GM12878 (cell line): ENCODE measurements at regions not wholly inside any gene's neighbourhood (a gene's known extent, or its start where the extent isn't known, plus 50 kb on each side); places are given as distances from the start of the nearest gene placed in this dataset.

ENCODE experiments used
- ATAC-seq: fragments of 200-7000 bp; cut with Tn5 transposase; 3 replicates; pipeline ENCODE4 v1.9.1; 2020; ENCODE audit warnings: mild to moderate bottlenecking, moderate library complexity
- BruUV-seq: library from RNA; stranded (reverse); fragments of 400-500 nt; replicated peaks from 2 replicates; lab custom pipeline; 2021; lab: Mats Ljungman, UMichigan
- CTCF ChIA-PET: fragments of 300-600 bp; sonication (Branson Sonifier 250); formaldehyde crosslinking; extraction: SDS; loops from one replicate; lab custom pipeline; 2021; ENCODE audit warnings: inconsistent platforms; lab: Yijun Ruan, JAX
- POLR2A ChIA-PET: fragments of 350-600 bp; formaldehyde crosslinking; extraction: SDS; loops from one replicate; lab custom pipeline; 2021; ENCODE audit warnings: inconsistent platforms; lab: Charles Lee
- RAD21 ChIA-PET: fragments of 300-600 bp; sonication (Branson Sonifier 250); formaldehyde crosslinking; loops from one replicate; lab custom pipeline; 2023; ENCODE audit warnings: antibody characterized with exemption; ENCODE audit not compliant: unreplicated experiment; lab: Charles Lee
- SMC1A ChIA-PET: fragments of 300-600 bp; sonication (Branson Sonifier 250); formaldehyde crosslinking; loops from one replicate; lab custom pipeline; 2023; ENCODE audit not compliant: unreplicated experiment, uncharacterized antibody; lab: Charles Lee
- DNase-seq: peaks from one replicate; pipeline ENCODE4 v3.0.0-alpha.2; 2011; ENCODE audit warnings: low read depth, low spot score
- FAIRE-seq: peaks from 3 replicates; lab custom pipeline; 2011; peaks lifted over from hg19 to GRCh38; lab: Jason Lieb, UNC
- H2AFZ ChIP-seq: 2 replicates; pipeline ENCODE4 v1.6.0; 2011; ENCODE audit warnings: low read depth, low read length, control low read depth; ENCODE audit not compliant: control insufficient read depth
- H3K27ac ChIP-seq: 2 replicates; pipeline ENCODE4 v1.5.1; 2011; ENCODE audit warnings: control low read depth; ENCODE audit not compliant: control insufficient read depth, insufficient read depth
- H3K27me3 ChIP-seq, 2 experiments: replicated peaks in 1 of 2; 2 replicates each; pipeline versions ENCODE4 v1.6.0 to v1.6.1; 2011; ENCODE audit warnings: low read length in 1 of 2; ENCODE audit not compliant: control insufficient read depth in 2 of 2, insufficient read depth in 2 of 2
- H3K36me3 ChIP-seq, 2 experiments: 2 replicates each; pipeline ENCODE4 v1.5.1; 2011; ENCODE audit warnings: low read length in 1 of 2; ENCODE audit not compliant: control insufficient read depth in 2 of 2, insufficient read depth in 2 of 2
- H3K4me1 ChIP-seq: 2 replicates; pipeline ENCODE4 v1.6.1; 2011; ENCODE audit warnings: mild to moderate bottlenecking, low read length, moderate library complexity, mixed read lengths; ENCODE audit not compliant: control insufficient read depth, insufficient read depth
- H3K4me2 ChIP-seq: 2 replicates; pipeline ENCODE4 v1.6.0; 2011; ENCODE audit warnings: control low read depth; ENCODE audit not compliant: control insufficient read depth, insufficient read depth
- H3K4me3 ChIP-seq: fragments of 200-600 bp; sonication (generic); 2 replicates; pipeline ENCODE4 v1.5.1; 2016
- H3K79me2 ChIP-seq: 2 replicates; pipeline ENCODE4 v1.6.0; 2011; ENCODE audit warnings: low read length; ENCODE audit not compliant: control insufficient read depth, insufficient read depth
- H3K9ac ChIP-seq: 2 replicates; pipeline ENCODE4 v1.8.0; 2011; ENCODE audit warnings: low read length, control low read depth, mixed read lengths; ENCODE audit not compliant: control insufficient read depth, insufficient read depth
- H3K9me3 ChIP-seq: replicated peaks from 3 replicates; pipeline ENCODE4 v1.5.1; 2011; ENCODE audit warnings: mild to moderate bottlenecking, low read length; ENCODE audit not compliant: control insufficient read depth, insufficient read depth
- H4K20me1 ChIP-seq: 2 replicates; pipeline ENCODE4 v1.6.0; 2011; ENCODE audit not compliant: control insufficient read depth, insufficient read depth
- EED ChIP-seq: sonication (generic); IDR thresholded peaks from 2 replicates; pipeline ENCODE4 v1.6.1; 2016; ENCODE audit warnings: antibody characterized with exemption, low read depth
- PBX3 ChIP-seq: IDR thresholded peaks from 2 replicates; pipeline ENCODE4 v1.6.1; 2011; ENCODE audit warnings: mild to moderate bottlenecking, low read depth, low read length, moderate library complexity; ENCODE audit not compliant: insufficient replicate concordance
- ZBTB11 ChIP-seq: fragments of 450-650 bp; formaldehyde crosslinking; IDR thresholded peaks from 2 replicates; pipeline ENCODE4 v1.5.0; 2022; ENCODE audit warnings: mild to moderate bottlenecking, missing genetic modification characterization
- WGBS: methylation state at CpG from one replicate; pipeline ENCODE4 v1.1.6; 2016; ENCODE audit warnings: low lambda C conversion rate; ENCODE audit not compliant: insufficient replicate concordance, insufficient coverage; ENCODE audit errors: missing lambda C conversion rate; 5-methylcytosine and 5-hydroxymethylcytosine counted together
- in situ Hi-C: fragments of 300-500 bp; cut with MboI; formaldehyde crosslinking; loops from 9 replicates; pipeline ENCODE4 v1.14.3; 2018; ENCODE audit warnings: mixed read lengths
- intact Hi-C: fragments of 100-400 bp; cut with micrococcal nuclease; formaldehyde crosslinking; loops from one replicate; pipeline ENCODE4 v1.14.2; 2022; ENCODE audit not compliant: unreplicated experiment
- TF ChIP-seq, protein P1 (sequence below): fragments of 450-650 bp; IDR thresholded peaks from 2 replicates; pipeline ENCODE4 v1.6.1; 2018; ENCODE audit warnings: mild to moderate bottlenecking, low read depth, moderate library complexity; ENCODE audit not compliant: partially characterized antibody

- no peak for TF ChIP-seq ZBTB11
- no peak for TF ChIP-seq EED
- no peak for TF ChIP-seq PBX3
Measured at GRCh38 chr2:151024696-151025251, 236.9 kb downstream of the RBM43 start (continued).

DNA sequence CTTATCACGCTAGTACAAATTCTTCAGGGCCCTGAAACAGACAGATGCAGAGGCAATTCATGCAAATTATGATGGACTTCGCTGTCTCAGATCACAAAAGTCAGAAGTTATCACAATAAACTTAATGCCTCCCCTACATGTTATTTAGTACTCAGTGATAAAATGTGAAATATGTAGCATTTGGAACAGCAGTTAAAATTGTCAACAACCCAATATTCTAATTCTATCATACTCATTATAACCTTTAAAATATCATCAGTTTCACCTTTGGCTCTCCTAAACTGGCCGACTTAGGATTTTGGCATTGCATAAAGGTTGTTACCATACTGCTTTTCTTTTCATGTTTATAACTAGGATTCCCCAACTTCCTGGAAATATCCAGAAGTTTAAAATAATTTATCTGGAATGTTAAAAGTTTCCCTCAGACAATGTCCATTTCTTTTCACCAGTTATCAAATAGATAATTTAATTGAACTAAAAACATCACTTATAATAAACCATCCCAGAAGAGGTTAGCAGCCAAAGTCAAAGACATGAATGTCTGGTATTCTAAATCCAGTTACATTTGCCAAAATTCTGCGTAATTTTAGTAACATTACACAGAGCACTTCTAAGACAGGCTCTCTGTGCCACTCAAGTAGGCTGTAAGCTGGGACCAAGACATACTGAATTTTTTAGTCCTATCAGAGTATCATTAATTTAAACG, 239.8 kb downstream of the RBM43 start:
- Histone ChIP-seq H3K4me1 (no peaks in the 10 kb centered on the region), H3K4me3 (no peak overlapping the region), H3K27ac (no peak overlapping the region), H3K27me3 (no peaks in the 10 kb centered on the region), H3K79me2 (no peaks in the 10 kb centered on the region), H3K9me3 (no peaks in the 10 kb centered on the region), H3K36me3 (no peaks in the 10 kb centered on the region), H2AFZ (no peak overlapping the region), H3K4me2 (no peak overlapping the region), H4K20me1 (no peaks in the 10 kb centered on the region), H3K9ac (no peak overlapping the region)
- no peak for DNase-seq
- 21% methylated on average over 5 of the region's 5 CpGs for WGBS
- ChIA-PET SMC1A (no interaction called here), POLR2A (no interaction called here), RAD21 (no interaction called here), CTCF (interaction anchor here (1.6 kb wide), 1 partner anchor 10 kb away, joined by 3 read pairs; no protein-coding TSS in a partner anchor)
- FAIRE-seq: no peak
- no TSS peak for BruUV-seq
- TF ChIP-seq, protein P1, sequence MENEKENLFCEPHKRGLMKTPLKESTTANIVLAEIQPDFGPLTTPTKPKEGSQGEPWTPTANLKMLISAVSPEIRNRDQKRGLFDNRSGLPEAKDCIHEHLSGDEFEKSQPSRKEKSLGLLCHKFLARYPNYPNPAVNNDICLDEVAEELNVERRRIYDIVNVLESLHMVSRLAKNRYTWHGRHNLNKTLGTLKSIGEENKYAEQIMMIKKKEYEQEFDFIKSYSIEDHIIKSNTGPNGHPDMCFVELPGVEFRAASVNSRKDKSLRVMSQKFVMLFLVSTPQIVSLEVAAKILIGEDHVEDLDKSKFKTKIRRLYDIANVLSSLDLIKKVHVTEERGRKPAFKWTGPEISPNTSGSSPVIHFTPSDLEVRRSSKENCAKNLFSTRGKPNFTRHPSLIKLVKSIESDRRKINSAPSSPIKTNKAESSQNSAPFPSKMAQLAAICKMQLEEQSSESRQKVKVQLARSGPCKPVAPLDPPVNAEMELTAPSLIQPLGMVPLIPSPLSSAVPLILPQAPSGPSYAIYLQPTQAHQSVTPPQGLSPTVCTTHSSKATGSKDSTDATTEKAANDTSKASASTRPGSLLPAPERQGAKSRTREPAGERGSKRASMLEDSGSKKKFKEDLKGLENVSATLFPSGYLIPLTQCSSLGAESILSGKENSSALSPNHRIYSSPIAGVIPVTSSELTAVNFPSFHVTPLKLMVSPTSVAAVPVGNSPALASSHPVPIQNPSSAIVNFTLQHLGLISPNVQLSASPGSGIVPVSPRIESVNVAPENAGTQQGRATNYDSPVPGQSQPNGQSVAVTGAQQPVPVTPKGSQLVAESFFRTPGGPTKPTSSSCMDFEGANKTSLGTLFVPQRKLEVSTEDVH: no peak
- ATAC-seq: no peak
- intact Hi-C loops (no loop called here), in situ Hi-C loops (no loop called here)
